SK-N-DZ (cell line): ENCODE measurements at regions not wholly inside any gene's neighbourhood (a gene's known extent, or its start where the extent isn't known, plus 50 kb on each side); places are given as distances from the start of the nearest gene placed in this dataset.

Experiments
- DNase-seq: peaks from one replicate; pipeline ENCODE4 v3.0.0-alpha.2; 2015; ENCODE audit warnings: low spot score

DNA sequence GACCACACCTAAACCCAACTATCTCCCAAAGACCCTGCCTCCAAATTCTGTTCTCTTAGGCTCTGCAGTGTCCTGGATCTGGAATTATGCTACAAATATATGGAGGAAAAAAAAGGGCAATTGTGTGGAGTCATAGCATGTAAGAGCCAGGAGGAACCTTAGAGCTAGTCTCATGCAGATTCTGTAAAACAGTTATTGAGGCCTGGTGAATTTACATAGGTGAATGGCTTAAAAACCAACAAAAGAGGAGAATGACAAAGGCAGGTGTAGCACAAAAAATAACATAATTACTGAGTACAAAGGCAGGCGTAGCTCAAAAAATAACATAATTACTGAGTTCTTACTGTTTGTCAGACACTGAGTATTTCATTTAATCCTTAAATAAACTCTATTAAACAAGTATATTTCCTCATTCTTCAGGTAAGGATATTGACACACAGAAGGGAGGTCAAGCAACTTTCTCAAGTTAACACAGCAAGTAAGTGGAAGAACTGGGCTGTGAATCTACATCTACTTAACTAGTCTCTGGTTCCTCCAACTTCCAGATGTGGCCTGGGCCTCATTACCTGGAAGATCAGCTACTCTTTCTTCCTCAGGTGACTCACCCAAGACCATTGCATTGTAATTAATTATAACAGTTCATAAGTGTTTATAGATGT lies 938.9 kb upstream of the TENM4 start:
- no peak for DNase-seq

DNA sequence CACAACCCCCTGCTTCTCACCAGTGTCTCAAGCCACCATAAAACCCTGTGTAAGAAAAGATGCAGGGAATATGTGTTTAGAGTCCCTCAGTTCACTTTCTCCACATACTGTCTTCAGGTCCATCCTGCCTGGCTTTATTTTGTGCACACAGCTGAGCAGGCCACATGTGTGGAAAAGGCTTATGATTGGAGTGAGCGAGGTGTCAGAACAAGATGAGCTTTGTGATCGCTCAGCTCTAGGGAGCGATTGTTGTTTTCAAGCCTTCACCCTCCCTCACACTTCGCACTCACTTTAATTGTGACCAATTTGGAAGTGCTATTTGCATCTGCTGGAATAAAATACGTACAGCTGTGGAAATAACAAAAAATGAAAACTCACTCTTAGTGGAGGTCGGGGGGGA lies 931.1 kb upstream of the TENM4 start:
- DNase-seq, result no peak

GRCh38 chr11:80365980-80366379 lies 925.1 kb upstream of the TENM4 start:
- no peak for DNase-seq

GRCh38 chr11:80365076-80365725 lies 924.4 kb upstream of the TENM4 start:
- no peak for DNase-seq

DNA sequence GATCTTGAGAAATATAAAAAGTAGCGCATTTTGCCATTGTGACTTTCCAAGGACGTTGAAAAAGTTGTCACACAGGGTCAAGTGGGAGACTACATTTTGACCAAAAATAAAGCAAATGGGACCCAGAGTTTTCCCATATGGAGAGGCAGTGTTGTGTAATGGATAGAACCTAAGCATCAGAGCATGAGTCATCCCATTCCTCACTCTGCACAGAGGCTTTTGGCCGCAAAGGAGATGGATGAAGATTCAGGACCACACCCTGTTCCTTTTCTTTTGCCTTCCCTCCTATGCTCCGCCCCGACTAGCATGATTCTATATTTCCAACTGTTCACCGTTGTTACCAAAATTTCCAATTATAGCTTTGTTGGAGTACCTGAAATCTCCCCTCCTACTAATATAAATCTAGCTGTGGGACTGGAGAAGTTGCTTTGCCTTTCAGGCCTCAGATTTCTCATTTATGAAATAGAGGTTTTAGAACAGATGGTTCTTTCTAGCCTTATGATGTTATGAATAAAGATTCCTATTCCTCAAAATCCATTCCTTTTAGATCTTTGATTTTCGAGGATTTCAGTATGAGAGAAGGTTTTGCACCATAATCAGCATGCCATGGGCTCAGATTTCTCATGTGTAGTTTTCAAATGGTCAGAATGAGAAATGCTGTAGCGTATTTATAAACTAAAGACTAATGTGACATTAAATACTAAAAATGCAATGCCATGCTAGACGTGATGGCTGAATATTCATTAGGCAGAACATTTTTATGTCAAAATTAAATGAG lies 921.9 kb upstream of the TENM4 start:
- DNase-seq, result no peak

GRCh38 chr11:80355251-80355650 lies 914.4 kb upstream of the TENM4 start:
- no peak for DNase-seq

GRCh38 chr11:80350541-80350940 lies 909.7 kb upstream of the TENM4 start:
- DNase-seq, result no peak

- DNase-seq, result no peak
Measured at GRCh38 chr11:80349997-80350396, 909.2 kb upstream of the TENM4 start.

GRCh38 chr11:80346353-80347059 lies 905.7 kb upstream of the TENM4 start:
- DNase-seq, result no peak

DNA sequence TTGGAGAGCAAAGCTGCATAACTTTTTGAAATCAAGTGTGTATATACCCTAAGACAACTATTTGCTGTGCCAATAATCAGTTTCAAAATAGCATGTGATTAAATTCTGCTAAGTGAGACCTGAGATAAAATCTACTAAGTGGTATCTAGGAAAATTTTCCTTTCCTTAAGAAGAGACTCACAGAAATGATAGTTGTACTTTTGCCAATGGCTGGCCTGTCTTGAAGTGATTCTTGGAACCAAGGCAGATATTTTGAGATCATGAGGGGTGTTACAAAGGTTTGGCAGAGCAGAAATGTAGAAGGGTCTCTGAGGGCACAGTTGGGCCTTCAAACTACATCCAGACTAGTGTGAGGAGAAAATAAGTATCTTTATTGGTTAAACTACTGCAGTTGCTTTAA lies 902.6 kb upstream of the TENM4 start:
- no peak for DNase-seq

GRCh38 chr11:80338231-80338630 lies 897.4 kb upstream of the TENM4 start:
- no peak for DNase-seq

DNA sequence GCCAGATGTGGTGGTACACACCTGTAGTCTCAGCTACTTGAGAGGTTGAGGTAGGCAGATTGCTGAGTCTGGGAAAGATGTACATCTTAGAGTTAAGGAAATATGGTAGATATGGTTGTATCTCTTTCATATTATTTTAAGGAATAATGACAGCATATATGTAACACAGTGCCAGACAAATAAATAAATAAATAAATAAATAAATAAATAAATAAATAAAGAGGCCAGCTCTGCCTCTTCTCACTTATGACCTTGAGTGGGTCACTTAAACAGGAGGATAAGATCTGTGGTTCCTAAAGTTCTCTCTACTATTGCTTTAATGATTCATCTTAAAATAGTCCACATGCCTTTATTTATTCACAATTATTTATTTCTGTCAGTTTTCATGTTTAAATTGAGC lies 890.9 kb upstream of the TENM4 start:
- no peak for DNase-seq

DNA sequence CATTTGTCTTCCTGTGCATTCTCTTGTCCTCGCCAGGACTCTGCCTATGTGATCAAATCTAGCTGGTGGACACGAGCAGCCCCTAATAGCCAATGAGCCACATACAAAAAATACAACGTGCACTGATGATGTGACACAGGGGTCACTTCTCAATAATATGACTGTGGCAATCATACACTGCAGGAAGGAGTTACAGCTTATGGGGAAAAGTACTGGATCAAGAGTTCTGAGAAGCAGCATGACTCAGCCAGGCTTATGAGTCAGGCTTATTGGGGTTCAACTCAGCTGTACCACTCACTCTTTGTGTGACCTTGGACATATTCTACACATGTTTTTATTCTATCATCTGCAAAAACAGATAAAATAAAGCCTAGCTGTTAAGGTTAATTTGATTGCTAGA lies 889.4 kb upstream of the TENM4 start:
- no peak for DNase-seq

DNA sequence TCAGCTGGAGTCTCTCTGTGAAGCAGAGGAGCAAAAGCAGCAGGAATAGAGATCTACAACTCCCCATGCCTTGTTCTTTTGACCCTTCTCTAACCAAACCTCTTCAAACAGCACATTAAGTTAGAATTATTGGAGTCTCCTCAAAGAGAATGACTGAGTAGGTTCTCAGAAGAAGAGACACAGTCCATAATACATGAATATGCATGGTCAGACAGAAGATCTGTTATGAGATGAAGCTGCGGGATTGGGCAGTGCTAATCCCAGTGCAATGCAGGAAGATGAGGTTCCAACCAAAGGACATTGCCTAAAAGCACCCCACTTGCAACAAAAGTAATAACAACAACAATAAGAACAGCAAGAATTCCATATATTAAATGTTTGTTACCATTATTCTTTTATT lies 887.9 kb upstream of the TENM4 start:
- DNase-seq, result no peak

GRCh38 chr11:80327956-80328614 lies 887.3 kb upstream of the TENM4 start:
- DNase-seq, result no peak

GRCh38 chr11:80321786-80322185 lies 881.0 kb upstream of the TENM4 start:
- DNase-seq, result no peak

GRCh38 chr11:80320765-80321164 lies 879.9 kb upstream of the TENM4 start:
- no peak for DNase-seq

- no peak for DNase-seq
Measured at GRCh38 chr11:80320226-80320625, 879.4 kb upstream of the TENM4 start.

DNA sequence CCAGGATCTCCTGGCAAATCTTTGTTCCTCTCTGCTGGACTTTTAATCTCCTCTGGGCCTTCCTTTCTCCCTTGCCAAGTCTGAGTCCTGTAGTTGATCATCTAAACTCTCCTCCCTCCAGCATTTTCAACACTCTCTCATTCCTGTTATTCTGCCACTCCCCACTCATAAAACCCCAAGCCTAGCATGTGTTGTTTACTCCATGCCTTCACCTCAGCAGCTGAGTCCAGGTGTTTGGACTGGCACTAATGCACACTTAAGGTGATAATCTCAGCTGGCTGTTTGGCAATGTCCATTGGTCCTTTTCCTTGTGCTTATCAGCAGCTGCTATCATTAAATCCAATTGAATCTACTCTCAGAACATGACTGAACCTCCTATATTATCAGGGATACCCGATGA lies 876.8 kb upstream of the TENM4 start:
- no peak for DNase-seq

DNA sequence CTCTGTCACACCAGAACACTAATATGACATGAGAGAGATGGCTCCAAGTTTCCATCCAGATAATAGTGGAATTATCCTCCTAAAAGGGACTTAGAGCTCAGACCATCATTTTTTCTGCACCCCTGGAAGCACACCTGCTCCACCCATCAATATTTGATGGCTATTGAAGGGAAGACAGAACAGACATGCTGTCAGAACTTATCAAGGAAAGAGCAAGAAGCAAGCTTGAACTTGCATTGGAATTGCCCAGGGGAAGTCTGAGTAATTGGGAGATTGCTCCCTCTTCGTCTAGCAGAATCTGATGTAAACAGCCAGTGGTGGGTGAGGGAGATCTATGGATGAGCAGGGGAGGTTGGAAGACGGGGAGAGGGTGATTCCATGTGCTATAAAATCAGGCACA lies 874.4 kb upstream of the TENM4 start:
- DNase-seq, result no peak

GRCh38 chr11:80309301-80309700 lies 868.5 kb upstream of the TENM4 start:
- DNase-seq, result no peak

DNA sequence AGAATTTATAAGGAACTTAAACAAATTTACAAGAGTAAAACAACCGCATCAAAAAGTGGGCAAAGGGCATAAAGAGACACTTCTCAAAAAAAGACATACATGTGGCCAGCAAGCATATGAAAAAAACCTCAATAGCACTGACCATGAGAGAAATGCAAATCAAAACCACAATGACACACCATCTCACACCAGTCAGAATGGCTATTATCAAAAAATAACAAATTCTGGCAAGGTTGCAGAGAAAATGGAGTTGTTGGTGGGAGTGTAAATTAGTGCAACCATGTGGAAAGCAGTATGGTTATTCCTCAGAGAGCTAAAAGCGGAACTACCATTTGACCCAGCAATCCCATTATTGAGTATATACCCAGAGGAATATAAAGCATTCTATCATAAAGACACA lies 866.8 kb upstream of the TENM4 start:
- no peak for DNase-seq
